Chondrocyte (in vitro differentiated cells): ENCODE measurements at regions not wholly inside any gene's neighbourhood (a gene's known extent, or its start where the extent isn't known, plus 50 kb on each side); places are given as distances from the start of the nearest gene placed in this dataset.

ENCODE experiments used
- DNase-seq: peaks from one replicate; pipeline ENCODE4 v3.0.0; 2021; ENCODE audit warnings: mixed read lengths, low spot score
- H3K27ac Mint-ChIP-seq: one replicate; pipeline ENCODE4 v1.8.0; 2021; ENCODE audit warnings: mild to moderate bottlenecking, moderate library complexity, mixed read lengths; ENCODE audit not compliant: unreplicated experiment
- H3K27me3 Mint-ChIP-seq: 2 replicates; pipeline ENCODE4 v1.8.0; 2021; ENCODE audit warnings: low read depth, mixed read lengths
- H3K36me3 Mint-ChIP-seq: 2 replicates; pipeline ENCODE4 v1.8.0; 2021; ENCODE audit warnings: low read depth, mixed read lengths
- H3K4me1 Mint-ChIP-seq: 2 replicates; pipeline ENCODE4 v1.8.0; 2021; ENCODE audit warnings: low read depth, mild to moderate bottlenecking, mixed read lengths
- H3K4me3 Mint-ChIP-seq: one replicate; pipeline ENCODE4 v1.8.0; 2021; ENCODE audit warnings: mild to moderate bottlenecking, moderate library complexity, mixed read lengths; ENCODE audit not compliant: unreplicated experiment
- H3K9me3 Mint-ChIP-seq: 2 replicates; pipeline ENCODE4 v1.8.0; 2021; ENCODE audit warnings: low read depth, mixed read lengths
- TF ChIP-seq, protein P1 (sequence below): fragments of 200-600 bp; sonication (generic); IDR thresholded peaks from 2 replicates; pipeline ENCODE4 v1.5.0; 2021; ENCODE audit warnings: antibody characterized with exemption, mild to moderate bottlenecking, moderate library complexity

DNA sequence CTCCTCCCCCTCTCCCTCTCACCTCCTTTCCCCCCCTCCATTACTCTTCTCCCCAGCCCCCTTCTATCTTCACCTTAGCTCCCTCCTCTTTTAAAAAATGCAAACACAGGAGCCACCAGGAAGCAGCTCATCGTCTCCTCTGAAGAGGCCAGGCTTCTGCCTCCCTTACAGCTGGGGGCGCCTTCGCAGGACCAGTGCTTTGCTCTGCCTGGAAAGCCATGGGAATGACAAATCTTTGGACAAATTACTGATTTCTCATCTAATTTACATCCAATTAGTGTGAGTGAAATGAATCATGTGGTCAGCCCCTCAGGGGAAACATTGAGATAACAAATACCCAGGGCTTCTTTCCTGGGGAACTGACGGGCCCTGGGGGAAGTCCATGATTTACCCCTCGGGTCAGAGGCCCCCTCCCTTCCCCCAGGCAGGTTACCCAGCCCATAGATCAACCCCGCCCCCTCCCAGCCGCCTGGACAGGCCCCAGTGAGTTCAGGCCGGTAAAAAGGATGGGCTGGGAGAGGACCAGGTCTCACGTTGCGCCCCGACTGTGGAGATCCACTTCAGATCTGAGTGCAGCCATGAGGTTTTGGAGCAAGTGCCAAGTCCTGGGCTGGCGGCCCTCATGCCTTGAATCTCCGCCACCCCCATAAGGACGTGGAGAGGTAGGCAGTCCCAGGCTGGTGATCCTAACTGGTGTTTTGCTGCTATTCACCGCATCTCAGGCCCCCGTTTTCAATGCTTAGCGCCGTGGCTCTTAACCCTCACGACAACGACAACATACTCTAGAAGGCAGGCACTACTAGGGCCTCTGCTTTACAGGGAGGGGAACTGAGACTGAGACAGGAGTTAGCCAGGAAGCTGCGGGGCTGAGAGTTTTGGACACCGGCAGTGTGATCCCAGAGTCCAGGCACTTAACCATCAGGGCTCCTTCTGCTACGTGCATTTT lies 300.8 kb downstream of the RRAGC start:
- no peaks in the 10 kb centered on the region for H3K4me1 Mint-ChIP-seq
- peaks cover 19% of the 10 kb centered on the region for H3K27me3 Mint-ChIP-seq
- TF ChIP-seq, protein P1, sequence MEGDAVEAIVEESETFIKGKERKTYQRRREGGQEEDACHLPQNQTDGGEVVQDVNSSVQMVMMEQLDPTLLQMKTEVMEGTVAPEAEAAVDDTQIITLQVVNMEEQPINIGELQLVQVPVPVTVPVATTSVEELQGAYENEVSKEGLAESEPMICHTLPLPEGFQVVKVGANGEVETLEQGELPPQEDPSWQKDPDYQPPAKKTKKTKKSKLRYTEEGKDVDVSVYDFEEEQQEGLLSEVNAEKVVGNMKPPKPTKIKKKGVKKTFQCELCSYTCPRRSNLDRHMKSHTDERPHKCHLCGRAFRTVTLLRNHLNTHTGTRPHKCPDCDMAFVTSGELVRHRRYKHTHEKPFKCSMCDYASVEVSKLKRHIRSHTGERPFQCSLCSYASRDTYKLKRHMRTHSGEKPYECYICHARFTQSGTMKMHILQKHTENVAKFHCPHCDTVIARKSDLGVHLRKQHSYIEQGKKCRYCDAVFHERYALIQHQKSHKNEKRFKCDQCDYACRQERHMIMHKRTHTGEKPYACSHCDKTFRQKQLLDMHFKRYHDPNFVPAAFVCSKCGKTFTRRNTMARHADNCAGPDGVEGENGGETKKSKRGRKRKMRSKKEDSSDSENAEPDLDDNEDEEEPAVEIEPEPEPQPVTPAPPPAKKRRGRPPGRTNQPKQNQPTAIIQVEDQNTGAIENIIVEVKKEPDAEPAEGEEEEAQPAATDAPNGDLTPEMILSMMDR = no peak
- peaks cover 2% of the 10 kb centered on the region for H3K36me3 Mint-ChIP-seq
- H3K9me3 Mint-ChIP-seq = no peaks in the 10 kb centered on the region
- no peak for DNase-seq
- H3K4me3 Mint-ChIP-seq = no peak overlapping the region
- no peak overlapping the region for H3K27ac Mint-ChIP-seq

DNA sequence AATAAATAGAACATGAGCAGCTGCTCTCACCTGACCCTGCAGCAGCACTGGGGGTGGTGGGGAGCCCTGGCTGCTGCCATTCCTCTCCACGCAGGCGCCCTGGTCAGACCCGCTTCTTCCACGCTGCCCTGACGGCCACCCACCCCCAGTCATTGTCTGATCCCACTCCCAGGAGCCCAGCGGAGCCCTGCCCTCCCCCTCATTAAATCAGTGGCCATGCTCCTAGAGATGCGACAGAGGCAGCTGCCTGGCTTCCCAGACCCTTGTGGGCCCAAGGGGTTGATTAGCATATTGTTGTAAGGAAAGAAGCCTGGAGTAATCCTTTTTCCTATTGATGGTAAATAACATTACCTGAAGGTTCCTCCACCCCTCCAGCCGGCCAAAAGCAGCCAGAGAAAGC lies 301.5 kb downstream of the RRAGC start:
- no peak overlapping the region for H3K27ac Mint-ChIP-seq
- H3K27me3 Mint-ChIP-seq = peaks cover 12% of the 10 kb centered on the region
- H3K4me3 Mint-ChIP-seq = no peak overlapping the region

DNA sequence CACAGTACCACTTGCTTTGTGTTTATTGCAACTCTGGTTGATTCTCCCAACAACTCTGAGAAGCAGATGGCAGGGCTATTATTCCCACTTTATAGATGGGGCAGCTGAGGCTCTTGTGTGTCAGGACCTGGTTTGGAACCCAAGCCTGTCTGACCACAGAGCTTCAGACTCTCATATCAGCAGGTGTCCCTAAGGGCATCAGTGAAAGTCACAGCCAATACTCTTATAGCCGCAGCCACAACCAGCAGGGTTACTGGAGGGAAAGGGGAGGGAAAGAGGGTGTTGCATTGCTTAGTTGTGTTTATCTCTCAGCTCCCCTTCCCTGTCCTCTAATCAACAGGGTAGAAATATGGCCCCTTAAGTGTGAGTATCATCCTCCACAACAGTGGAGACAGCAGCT lies 304.0 kb downstream of the RRAGC start:
- Mint-ChIP-seq H3K4me3 (no peak overlapping the region), H3K9me3 (no peaks in the 10 kb centered on the region), H3K4me1 (no peaks in the 10 kb centered on the region), H3K27ac (no peak overlapping the region), H3K36me3 (no peaks in the 10 kb centered on the region), H3K27me3 (peaks cover 4% of the 10 kb centered on the region)
- no peak for DNase-seq
- TF ChIP-seq, protein P1 = no peak

More for the DNA sequence above, 301.5 kb downstream of the RRAGC start:
- Mint-ChIP-seq H3K36me3 (peaks cover 2% of the 10 kb centered on the region), H3K9me3 (no peaks in the 10 kb centered on the region), H3K4me1 (no peaks in the 10 kb centered on the region)
- TF ChIP-seq, protein P1 = no peak
- DNase-seq = no peak

DNA sequence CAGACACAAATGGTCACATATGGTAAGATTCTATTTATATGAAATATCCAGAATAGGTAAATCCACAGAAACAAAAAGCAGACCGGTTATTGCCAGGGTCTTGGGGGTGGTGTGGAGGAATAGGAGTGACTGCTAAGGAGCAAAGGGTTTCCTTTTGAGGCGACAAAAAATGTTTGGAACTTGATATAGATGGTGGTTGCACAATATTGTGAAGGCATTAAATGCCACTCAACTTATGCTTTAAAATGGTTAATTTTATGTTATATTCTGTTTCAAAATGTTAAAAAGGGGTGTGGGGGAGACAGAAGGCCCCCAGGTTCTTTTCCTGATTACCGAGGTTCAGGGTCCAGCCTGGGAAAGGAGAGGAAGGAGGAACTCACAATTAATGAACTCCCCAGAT lies 304.4 kb downstream of the RRAGC start:
- no peak overlapping the region for H3K27ac Mint-ChIP-seq
- H3K4me1 Mint-ChIP-seq = no peaks in the 10 kb centered on the region
- no peaks in the 10 kb centered on the region for H3K9me3 Mint-ChIP-seq
- TF ChIP-seq, protein P1 = no peak
- H3K27me3 Mint-ChIP-seq = peaks cover 9% of the 10 kb centered on the region
- no peaks in the 10 kb centered on the region for H3K36me3 Mint-ChIP-seq
- no peak overlapping the region for H3K4me3 Mint-ChIP-seq
- DNase-seq = no peak

DNA sequence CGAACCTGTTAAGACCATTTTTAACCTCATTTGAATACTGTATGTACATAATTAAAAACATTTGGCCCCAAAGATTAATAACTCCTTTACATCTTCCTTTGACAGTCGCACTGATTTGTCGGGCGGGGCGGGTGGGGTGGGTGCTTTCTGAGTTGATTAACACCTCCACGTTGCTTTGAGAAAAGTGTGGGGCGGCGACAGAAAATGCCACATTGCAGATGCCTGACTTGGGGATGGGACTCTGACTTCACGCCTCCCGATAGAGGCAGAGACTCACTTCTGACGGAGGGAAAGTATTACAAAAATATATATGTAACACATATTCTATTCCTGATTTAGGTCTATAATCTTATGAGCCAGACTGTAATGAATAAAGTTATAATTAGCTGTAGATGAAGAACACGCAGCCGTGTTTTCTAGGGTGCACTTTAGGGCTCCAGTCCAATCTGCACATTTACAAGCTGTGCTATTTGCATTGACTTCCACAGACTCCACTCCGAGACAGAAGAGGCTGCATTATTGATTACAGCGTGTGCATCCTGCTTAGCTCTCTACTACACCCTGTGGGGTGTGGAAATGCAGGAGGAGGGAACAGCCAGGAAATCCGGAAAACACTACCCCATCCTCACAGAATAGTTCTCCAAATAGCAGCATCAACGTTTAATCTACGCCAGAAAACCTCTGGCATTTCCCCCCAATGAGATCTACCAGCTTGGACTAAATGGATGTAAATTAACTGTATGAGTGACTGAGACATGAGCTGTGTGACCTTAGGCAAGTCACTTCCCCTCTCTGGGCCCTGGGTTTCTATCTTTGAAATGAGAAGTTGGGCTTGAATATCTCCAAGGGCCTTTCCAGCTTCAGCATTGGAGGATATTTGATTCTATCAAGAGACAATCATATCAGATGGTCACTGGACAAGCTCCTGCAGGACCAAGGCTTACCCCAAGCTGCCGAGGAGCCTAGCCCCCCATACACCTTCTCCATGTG lies 308.0 kb downstream of the RRAGC start:
- Mint-ChIP-seq H3K27ac (no peak overlapping the region), H3K27me3 (peaks cover 9% of the 10 kb centered on the region), H3K4me1 (peaks cover 13% of the 10 kb centered on the region), H3K4me3 (no peak overlapping the region), H3K9me3 (no peaks in the 10 kb centered on the region), H3K36me3 (no peaks in the 10 kb centered on the region)
- TF ChIP-seq, protein P1 = no peak
- no peak for DNase-seq
